Esophagus muscularis mucosa (tissue), 4 donors: ENCODE measurements at regions not wholly inside any gene's neighbourhood (a gene's known extent, or its start where the extent isn't known, plus 50 kb on each side); places are given as distances from the start of the nearest gene placed in this dataset.

Experiments used
- DNase-seq: peaks from one replicate; pipeline ENCODE4 v3.0.0-alpha.2; 2017; ENCODE audit errors: extremely low spot score
- H3K27ac ChIP-seq, 4 donors: fragments of 200-600 bp; sonication (generic); replicated peaks in 1 of 4; 1 replicate in 3 of 4; 2 replicates in 1 of 4; pipeline ENCODE4 v1.5.1; 2016 to 2019; ENCODE audit warnings: mild to moderate bottlenecking in 1 of 4
- H3K27me3 ChIP-seq, 4 donors: fragments of 200-600 bp; sonication (generic); one replicate each; pipeline versions ENCODE4 v1.5.1 to v1.6.0; 2016 to 2019
- H3K36me3 ChIP-seq, 4 donors: fragments of 200-600 bp; sonication (generic); one replicate each; pipeline ENCODE4 v1.5.1; 2016 to 2019
- H3K4me1 ChIP-seq, 4 donors: fragments of 200-600 bp; sonication (generic); one replicate each; pipeline ENCODE4 v1.5.1; 2016 to 2019
- H3K4me3 ChIP-seq, 4 donors: fragments of 200-600 bp; sonication (generic); 1 replicate in 2 of 4; 2 replicates in 2 of 4; pipeline ENCODE4 v1.5.1; 2016 to 2019; ENCODE audit warnings: mild to moderate bottlenecking in 4 of 4, moderate library complexity in 1 of 4
- H3K9me3 ChIP-seq, 4 donors: fragments of 200-600 bp; sonication (generic); 1 replicate in 3 of 4; 2 replicates in 1 of 4; pipeline ENCODE4 v1.5.1; 2016 to 2019
- EP300 ChIP-seq: sonication (generic); formaldehyde crosslinking; IDR thresholded peaks from one replicate; pipeline ENCODE4 v1.6.1; 2017; ENCODE audit warnings: antibody characterized with exemption
- POLR2A ChIP-seq: fragments of 450-650 bp; IDR thresholded peaks from one replicate; pipeline ENCODE4 v1.6.1; 2017; ENCODE audit warnings: antibody characterized with exemption, moderate library complexity, mild to moderate bottlenecking, low read depth
- POLR2AphosphoS5 ChIP-seq, 2 donors: sonication (generic); formaldehyde crosslinking; IDR thresholded peaks; one replicate each; pipeline ENCODE4 v1.6.1; 2017; ENCODE audit warnings: antibody characterized with exemption in 2 of 2
- WGBS: methylation state at CpG from one replicate; pipeline ENCODE4 v1.1.5; 2018; 5-methylcytosine and 5-hydroxymethylcytosine counted together
- intact Hi-C: fragments of 100-400 bp; cut with DNase I; formaldehyde crosslinking; loops from one replicate; pipeline ENCODE4 v1.15.1; 2023
- TF ChIP-seq, protein P1 (sequence below), 3 experiments: fragments of 200-600 bp in 2 of 3; fragments of 450-650 bp in 1 of 3; sonication (generic) in 2 of 3; IDR thresholded peaks; one replicate each; pipeline ENCODE4 v1.5.1; 2017 to 2019; ENCODE audit warnings: antibody characterized with exemption in 3 of 3, mild to moderate bottlenecking in 2 of 3, moderate library complexity in 1 of 3

DNA sequence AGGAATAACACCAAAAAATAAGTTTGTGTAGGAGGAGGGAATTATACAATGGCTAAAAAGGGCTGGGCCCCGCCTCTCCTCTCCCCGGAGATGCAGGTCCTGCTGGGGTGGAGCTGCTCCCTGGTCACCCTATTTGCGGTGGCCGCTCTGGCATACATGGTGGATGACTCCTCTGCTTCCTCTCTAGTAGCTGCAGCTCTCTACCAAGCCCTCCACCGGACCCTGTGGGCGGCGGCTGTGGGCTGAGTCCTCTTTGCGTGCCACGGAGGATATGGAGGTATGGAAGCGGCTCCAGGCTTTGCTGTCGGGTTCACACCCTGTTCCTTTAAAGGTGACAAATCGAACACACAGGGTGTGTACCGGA, 77.1 kb upstream of the SEC11C start:
- WGBS: 91% methylated on average over 13 of the region's 13 CpGs
- no peak overlapping the region for H3K27ac ChIP-seq
- no peak for DNase-seq
- no peaks in the 10 kb centered on the region for H3K4me1 ChIP-seq
- H3K27me3 ChIP-seq: no peaks in the 10 kb centered on the region
- TF ChIP-seq, protein P1, sequence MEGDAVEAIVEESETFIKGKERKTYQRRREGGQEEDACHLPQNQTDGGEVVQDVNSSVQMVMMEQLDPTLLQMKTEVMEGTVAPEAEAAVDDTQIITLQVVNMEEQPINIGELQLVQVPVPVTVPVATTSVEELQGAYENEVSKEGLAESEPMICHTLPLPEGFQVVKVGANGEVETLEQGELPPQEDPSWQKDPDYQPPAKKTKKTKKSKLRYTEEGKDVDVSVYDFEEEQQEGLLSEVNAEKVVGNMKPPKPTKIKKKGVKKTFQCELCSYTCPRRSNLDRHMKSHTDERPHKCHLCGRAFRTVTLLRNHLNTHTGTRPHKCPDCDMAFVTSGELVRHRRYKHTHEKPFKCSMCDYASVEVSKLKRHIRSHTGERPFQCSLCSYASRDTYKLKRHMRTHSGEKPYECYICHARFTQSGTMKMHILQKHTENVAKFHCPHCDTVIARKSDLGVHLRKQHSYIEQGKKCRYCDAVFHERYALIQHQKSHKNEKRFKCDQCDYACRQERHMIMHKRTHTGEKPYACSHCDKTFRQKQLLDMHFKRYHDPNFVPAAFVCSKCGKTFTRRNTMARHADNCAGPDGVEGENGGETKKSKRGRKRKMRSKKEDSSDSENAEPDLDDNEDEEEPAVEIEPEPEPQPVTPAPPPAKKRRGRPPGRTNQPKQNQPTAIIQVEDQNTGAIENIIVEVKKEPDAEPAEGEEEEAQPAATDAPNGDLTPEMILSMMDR (IDR thresholded peaks at IDR 0.05): no peak
- TF ChIP-seq POLR2A (no peak), EP300 (no peak), POLR2AphosphoS5 (IDR thresholded peaks at IDR 0.05) (no peak)
- H3K9me3 ChIP-seq: no peaks in the 10 kb centered on the region
- intact Hi-C loops: no loop called here
- no peak overlapping the region for H3K4me3 ChIP-seq
- H3K36me3 ChIP-seq: no peaks in the 10 kb centered on the region

DNA sequence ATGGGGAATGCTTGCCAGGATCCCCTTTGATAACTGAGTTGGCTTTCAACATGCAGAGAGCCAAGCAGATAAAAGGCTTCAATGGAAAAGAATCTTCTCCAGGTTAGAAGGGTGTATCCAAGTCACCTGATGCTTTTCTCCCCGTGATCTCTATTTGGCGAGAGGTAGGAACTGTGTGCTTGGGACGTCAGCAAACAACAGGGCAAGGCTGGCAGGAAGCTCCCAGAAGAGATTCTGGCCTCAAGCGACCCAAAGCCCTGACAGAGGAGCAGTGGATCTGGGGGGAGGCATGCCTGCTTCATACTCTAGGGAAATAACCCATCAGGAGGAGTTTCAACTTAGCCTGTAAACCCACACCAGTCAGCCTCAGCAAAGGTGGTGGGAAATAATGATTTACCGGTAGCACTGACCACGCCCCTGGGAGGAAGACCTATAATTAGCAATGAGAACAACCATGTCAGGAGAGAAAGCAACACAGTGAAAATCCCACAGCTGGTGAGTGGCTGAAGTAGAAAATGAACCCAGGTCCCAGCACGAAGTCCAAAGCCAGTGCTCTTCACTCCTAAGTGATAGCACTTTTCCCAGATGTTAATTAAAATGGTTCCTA, 76.3 kb upstream of the SEC11C start:
- H3K9me3 ChIP-seq: no peaks in the 10 kb centered on the region
- no peaks in the 10 kb centered on the region for H3K27me3 ChIP-seq
- DNase-seq: no peak
- no peaks in the 10 kb centered on the region for H3K4me1 ChIP-seq
- no peak for TF ChIP-seq POLR2A
- TF ChIP-seq POLR2AphosphoS5 (IDR thresholded peaks at IDR 0.05): no peak
- TF ChIP-seq EP300: no peak
- TF ChIP-seq, protein P1 (IDR thresholded peaks at IDR 0.05): no peak
- no peak overlapping the region for H3K4me3 ChIP-seq
- intact Hi-C loops: no loop called here
- H3K27ac ChIP-seq: no peak overlapping the region
- H3K36me3 ChIP-seq: no peaks in the 10 kb centered on the region
- WGBS: 62% methylated on average over 7 of the region's 7 CpGs

DNA sequence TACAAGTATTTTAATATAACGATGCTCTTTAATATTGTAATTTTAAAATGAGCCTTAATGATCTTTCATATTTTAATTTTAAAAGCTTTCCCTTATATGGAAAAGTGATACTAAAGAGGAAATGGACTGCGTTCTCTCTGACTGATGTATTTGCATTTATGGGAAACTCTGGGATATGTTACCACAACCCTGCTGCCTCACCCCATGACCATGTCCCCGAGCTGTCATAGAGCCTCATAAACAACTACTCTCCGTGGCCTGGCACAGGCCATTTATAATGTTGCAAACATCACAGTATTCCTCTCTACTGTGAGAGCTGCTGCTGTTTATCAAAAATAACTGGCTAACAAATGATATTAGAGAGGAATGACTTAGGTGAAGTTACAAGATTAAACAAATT, 75.8 kb upstream of the SEC11C start:
- DNase-seq: no peak
- H3K36me3 ChIP-seq: no peaks in the 10 kb centered on the region
- no peaks in the 10 kb centered on the region for H3K9me3 ChIP-seq
- no peak overlapping the region for H3K4me3 ChIP-seq
- no peaks in the 10 kb centered on the region for H3K27me3 ChIP-seq
- intact Hi-C loops: no loop called here
- no peak overlapping the region for H3K27ac ChIP-seq
- WGBS: 76% methylated on average over 4 of the region's 4 CpGs
- TF ChIP-seq EP300 (no peak), POLR2AphosphoS5 (IDR thresholded peaks at IDR 0.05) (no peak), POLR2A (no peak)
- TF ChIP-seq, protein P1 (IDR thresholded peaks at IDR 0.05): no peak
- no peaks in the 10 kb centered on the region for H3K4me1 ChIP-seq

DNA sequence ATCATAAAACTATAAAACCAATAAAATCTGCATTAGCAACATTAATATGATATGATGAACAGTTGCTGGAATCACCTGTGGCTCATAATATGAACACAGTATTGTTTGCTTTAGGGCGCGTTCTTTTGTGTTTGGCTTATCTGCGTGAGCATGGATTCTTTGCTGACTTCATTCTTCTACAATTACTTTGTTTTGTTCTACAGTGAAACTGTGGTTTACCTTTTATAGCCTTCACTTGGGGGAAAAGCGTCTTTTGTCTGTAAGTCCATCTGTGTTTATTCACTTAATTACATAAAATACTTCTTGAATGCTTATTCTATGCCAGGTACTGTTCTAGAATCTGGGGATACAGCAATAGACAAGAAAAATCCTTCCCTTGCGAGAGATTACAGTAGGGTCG, 74.0 kb upstream of the SEC11C start:
- H3K4me1 ChIP-seq: peaks cover 0 to 5% (median 2%) of the 10 kb centered on the region in 4 donors
- DNase-seq: no peak
- no peak for TF ChIP-seq POLR2A
- TF ChIP-seq POLR2AphosphoS5 (IDR thresholded peaks at IDR 0.05): no peak
- TF ChIP-seq, protein P1 (IDR thresholded peaks at IDR 0.05): no peak
- no peak for TF ChIP-seq EP300
- no peak overlapping the region for H3K4me3 ChIP-seq
- H3K36me3 ChIP-seq: no peaks in the 10 kb centered on the region
- H3K27me3 ChIP-seq: no peaks in the 10 kb centered on the region
- H3K27ac ChIP-seq: no peak overlapping the region
- intact Hi-C loops: no loop called here
- H3K9me3 ChIP-seq: no peaks in the 10 kb centered on the region
- WGBS: 88% methylated on average over 6 of the region's 6 CpGs

DNA sequence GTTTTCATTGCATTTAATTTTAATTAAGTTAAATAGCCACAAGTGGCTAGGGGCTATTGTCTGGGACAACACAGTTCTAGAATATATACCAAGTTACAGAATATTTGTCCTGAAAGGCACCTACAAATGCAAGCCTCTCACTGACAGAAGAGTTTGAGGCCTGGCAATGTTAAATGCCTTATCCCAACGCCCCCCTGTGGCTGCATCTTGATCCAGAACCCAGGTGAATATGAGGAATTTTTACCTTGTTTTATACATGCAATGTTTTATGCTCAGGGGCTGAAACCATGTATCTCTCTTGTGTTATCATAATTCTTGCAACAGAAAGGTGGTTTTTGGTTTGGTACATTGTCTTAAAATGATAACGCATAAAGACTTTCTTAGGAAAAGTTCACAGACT, 71.8 kb upstream of the SEC11C start:
- Histone ChIP-seq H3K4me3 (no peak overlapping the region), H3K9me3 (no peaks in the 10 kb centered on the region), H3K36me3 (no peaks in the 10 kb centered on the region), H3K27ac (no peak overlapping the region), H3K27me3 (no peaks in the 10 kb centered on the region), H3K4me1 (peaks cover 0 to 5% (median 2%) of the 10 kb centered on the region in 4 donors)
- intact Hi-C loops: no loop called here
- DNase-seq: no peak
- 69% methylated on average over 2 of the region's 2 CpGs for WGBS
- no peak for TF ChIP-seq POLR2AphosphoS5 (IDR thresholded peaks at IDR 0.05)
- TF ChIP-seq POLR2A: no peak
- TF ChIP-seq, protein P1 (IDR thresholded peaks at IDR 0.05): peak in 1 of 3 experiments; percentile 19
- no peak for TF ChIP-seq EP300
